GM18907 (cell line): ENCODE measurements at regions not wholly inside any gene's neighbourhood (a gene's known extent, or its start where the extent isn't known, plus 50 kb on each side); places are given as distances from the start of the nearest gene placed in this dataset.
"Not testable (repeated sequence)": the region's sequence is repeated elsewhere in the genome, so short reads cannot be mapped to it uniquely, and the experiment has no call there.

Experiments used
- ATAC-seq: cut with Tn5 transposase; IDR thresholded peaks from one replicate; pipeline ENCODE4 v1.9.1; 2021; ENCODE audit warnings: mild to moderate bottlenecking, moderate library complexity; ENCODE audit not compliant: unreplicated experiment

GRCh38 chr7:156590212-156590611 is 50.4 kb upstream of the RNF32 start:
- ATAC-seq: no peak

DNA sequence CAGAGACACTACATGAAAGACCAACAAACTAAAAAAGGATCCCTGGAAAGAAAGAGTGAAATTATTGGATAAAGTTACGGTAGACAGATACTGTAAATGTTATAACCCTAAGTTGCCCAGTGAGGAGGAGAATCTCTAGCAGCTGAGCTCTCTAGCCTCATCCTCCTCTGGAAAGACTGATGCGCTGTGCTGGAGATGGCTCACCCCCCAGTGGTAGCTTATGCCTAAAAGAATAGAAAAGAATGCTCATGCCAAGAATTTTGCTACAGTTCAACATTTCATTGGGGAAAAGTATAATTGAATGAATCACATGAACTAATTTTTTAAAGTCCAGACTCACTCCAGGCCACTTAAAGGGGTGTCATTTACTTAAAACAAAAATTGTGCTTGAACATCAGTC is 50.8 kb upstream of the RNF32 start:
- no peak for ATAC-seq

- no peak for ATAC-seq
These were observed 54.6 kb upstream of the RNF32 start for GRCh38 chr7:156585926-156586325.

GRCh38 chr7:156585025-156585648 is 55.4 kb upstream of the RNF32 start:
- no peak for ATAC-seq

DNA sequence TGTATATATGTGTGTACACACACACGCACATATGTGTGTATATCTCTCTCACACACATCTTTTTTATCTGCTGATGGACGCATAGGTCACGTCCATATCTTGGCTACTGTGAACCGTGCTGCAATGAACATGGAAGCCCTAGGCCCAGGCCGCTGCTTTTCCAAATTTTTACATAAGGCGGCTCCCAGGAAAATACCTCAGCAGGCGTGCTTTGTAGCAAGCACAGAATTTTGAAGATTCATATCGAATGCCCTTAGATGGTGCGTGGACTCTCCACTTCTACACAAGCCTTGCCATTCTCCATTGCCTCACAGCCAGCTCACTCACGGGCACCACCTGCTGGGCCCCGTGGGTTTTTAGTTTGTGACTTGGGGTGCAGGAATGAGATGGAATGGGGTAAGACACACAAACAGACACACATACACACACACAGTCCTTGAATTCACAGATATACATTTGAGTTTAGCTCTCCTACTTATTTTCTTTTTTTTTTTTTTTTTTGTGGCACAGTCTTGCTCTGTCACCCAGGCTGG is 57.9 kb upstream of the RNF32 start:
- no peak for ATAC-seq

DNA sequence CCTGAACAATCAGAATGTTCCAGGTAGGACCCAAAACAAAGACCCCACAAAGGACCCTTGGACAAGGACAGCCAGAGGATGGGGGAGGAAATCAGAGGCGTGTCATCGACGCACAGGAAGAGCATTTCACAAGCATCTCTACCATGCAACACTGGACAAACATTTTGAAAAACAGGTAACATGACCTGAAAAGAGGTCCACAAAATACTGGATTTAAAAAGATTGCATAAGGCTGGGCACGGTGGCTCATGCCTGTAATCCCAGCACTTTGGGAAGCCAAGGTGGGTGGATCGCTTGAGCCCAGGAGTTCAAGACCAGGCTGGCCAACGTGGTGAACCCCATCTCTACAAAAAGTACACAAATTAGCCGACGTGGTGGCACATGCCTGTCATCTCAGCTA is 60.5 kb upstream of the RNF32 start:
- ATAC-seq: no peak

- no peak for ATAC-seq
These were observed 61.0 kb upstream of the RNF32 start for GRCh38 chr7:156579566-156579965.

DNA sequence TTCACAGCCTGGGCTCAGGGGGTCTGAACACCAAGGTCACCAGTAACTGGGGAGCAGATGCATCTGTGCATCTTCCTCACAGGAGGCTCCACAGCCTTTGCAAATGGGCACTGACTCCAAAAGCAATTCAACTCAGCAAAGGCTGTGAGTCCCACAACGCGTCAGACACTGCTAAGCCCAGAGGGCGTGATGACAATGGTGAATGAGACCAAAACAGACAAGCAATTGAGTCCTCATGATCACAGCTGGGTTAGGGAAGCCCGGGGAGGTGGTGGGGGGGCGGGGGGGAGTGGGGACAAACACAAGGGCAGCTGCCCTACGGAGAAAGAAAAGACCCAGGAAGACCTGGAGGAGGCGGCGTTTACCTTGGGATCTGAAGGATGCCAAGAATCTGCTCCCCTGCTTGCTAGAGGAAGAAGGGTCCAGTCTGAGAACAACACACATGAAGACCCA is 61.6 kb upstream of the RNF32 start:
- no peak for ATAC-seq

DNA sequence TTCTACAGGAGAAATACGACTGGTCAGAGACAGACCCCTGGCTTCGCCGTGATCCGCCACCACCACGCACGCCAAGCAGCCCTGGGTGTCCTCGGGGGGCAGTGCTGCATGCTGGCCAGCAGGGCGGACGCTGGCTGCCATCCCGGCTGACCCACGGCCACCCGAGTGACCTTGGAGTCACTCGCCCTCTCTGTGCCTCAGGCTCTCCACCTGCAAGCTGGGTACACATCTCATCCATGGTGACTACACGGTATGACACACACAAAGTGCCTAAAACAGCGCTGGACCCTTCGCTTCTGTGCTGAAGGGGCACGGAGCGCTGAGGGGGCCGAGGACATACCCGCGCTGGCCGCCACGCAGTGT is 62.0 kb upstream of the RNF32 start:
- ATAC-seq: no peak

GRCh38 chr7:156577645-156578577 is 62.7 kb upstream of the RNF32 start:
- ATAC-seq: no peak

- no peak for ATAC-seq
These were observed 64.1 kb upstream of the RNF32 start for GRCh38 chr7:156576216-156577058.

- no peak for ATAC-seq
These were observed 72.3 kb upstream of the RNF32 start for GRCh38 chr7:156568258-156568657.

GRCh38 chr7:156566812-156567549 is 73.6 kb upstream of the RNF32 start:
- ATAC-seq: no peak

- ATAC-seq: not testable (repeated sequence)
These were observed 75.6 kb upstream of the RNF32 start for GRCh38 chr7:156565002-156565401.

DNA sequence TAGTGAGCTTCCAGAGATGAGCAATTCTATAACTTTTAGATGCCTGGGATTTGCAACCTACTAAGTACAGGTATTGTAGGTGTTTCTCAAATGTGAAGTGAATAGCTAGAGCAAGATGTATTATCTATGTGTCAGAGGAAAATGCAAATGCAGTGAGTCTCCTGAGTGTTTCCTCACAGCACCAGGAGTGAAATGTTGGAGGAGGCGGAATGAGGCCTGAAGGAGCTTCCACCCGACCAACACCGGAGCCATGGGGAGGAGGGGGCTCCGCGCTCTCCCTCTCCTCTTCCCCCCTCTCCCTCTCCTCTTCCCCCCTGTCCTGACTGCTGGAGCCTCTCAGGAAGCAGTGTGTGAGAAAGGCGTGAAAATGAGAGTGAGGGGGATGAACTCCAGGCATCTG is 79.9 kb upstream of the RNF32 start:
- no peak for ATAC-seq

DNA sequence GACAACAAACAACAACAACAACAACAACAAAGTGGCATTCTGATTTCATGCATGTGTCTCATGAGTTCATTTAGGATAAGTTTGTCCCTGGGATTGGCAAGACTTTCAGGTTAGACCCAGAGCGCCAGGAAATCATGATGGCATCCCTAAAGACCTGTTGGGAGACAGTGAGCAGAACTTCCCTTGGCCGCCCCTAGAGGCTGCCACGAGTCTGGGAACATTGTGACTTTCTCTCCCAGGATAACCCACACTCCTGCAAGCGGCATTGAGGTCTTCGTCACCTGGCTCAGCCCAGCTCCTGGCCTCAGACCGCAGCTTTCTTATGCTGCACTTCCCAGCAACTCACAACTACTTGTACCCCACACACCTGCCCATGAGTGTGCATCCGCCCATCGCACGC is 80.5 kb upstream of the RNF32 start:
- ATAC-seq: no peak

DNA sequence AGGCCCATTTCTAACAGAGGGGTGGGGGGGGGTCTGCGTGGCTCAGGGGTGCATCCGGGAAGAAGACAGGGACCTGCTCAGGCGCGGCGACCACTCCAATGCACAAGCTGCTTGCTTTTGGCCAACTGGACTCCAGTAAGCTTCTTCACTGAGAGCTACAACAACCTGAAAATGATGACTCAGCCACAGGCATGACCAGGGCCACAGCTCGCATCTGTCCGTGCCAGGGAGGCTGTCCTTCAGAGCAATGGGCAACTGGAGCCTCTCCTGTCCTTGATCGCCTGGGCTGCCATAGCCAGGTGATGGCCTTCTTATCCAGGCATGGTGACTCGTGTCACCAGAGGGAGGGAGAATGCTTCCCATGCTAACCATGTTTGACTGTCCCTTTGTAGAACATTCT is 81.6 kb upstream of the RNF32 start:
- ATAC-seq: no peak

GRCh38 chr7:156558198-156558597 is 82.4 kb upstream of the RNF32 start:
- ATAC-seq: no peak

- ATAC-seq: no peak
These were observed 84.5 kb upstream of the RNF32 start for GRCh38 chr7:156556083-156556482.

DNA sequence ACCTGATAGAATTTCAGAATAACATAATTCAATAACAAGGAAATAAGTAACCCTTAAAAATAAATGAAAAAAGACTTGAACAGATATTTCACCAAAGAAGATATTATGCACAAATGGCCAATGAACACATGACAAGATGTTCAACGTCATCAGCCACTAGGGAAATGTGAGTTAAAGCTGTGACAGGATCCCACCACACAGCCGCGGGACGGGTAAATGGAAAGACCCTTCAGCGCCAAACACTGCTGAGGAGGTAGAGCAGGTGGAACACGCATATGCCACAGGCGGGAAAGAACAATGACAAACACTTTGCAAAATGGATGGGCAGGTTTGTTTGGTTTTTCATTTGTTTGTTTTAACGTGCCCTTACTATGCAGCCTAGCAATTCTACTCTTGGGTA is 86.1 kb upstream of the RNF32 start:
- no peak for ATAC-seq

DNA sequence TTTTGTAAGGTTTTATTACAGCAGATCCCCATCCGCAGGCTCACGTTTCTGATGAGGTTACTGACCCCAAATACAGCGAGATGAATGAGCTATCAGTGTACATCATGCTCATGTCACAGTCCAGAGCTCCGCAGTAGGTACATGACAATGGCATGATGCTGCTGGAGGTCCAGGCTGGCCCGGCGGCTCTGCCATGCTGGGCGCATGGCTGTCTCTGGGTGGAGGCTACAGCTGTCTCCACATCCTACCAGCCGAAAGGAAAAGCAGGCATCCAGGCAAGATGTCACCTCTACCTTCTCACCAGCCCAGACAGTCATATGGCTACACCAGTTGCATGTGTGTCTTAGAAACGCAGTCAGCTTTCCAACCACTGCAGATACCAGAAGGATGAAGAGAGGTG is 90.9 kb upstream of the RNF32 start:
- no peak for ATAC-seq
